GM12878 (cell line): ENCODE measurements at regions not wholly inside any gene's neighbourhood (a gene's known extent, or its start where the extent isn't known, plus 50 kb on each side); places are given as distances from the start of the nearest gene placed in this dataset.

Experiments used
- BCL11A ChIP-seq: IDR thresholded peaks from 2 replicates; pipeline ENCODE4 v1.6.1; 2011; ENCODE audit warnings: low read depth, low read length
- BHLHE40 ChIP-seq, 2 experiments: fragments of 450-650 bp in 1 of 2; IDR thresholded peaks; 2 replicates each; pipeline ENCODE4 v1.6.1; 2011 to 2017; ENCODE audit warnings: low read depth in 2 of 2, borderline replicate concordance in 1 of 2, improper control_type of control experiment in 1 of 2, low read length in 1 of 2, mild to moderate bottlenecking in 1 of 2
- CEBPB ChIP-seq, 2 experiments: fragments of 150-350 bp in 1 of 2; IDR thresholded peaks; 2 replicates each; pipeline ENCODE4 v1.6.1; 2012 to 2014; ENCODE audit warnings: low read depth in 2 of 2, low read length in 2 of 2, borderline replicate concordance in 1 of 2, inconsistent platforms in 1 of 2
- CHD2 ChIP-seq: IDR thresholded peaks from 2 replicates; pipeline ENCODE4 v1.6.1; 2011; ENCODE audit warnings: low read depth, low read length, improper control_type of control experiment, borderline replicate concordance
- CREM ChIP-seq: IDR thresholded peaks from 2 replicates; pipeline ENCODE4 v1.6.1; 2014; ENCODE audit warnings: antibody characterized with exemption, low read depth
- EZH2 ChIP-seq: IDR thresholded peaks from 2 replicates; pipeline ENCODE4 v1.6.1; 2012; ENCODE audit warnings: low read depth, mild to moderate bottlenecking, control low read depth, inconsistent platforms, low read length, borderline replicate concordance; ENCODE audit not compliant: control insufficient read depth
- GATAD2B ChIP-seq: fragments of 450-650 bp; conservative IDR thresholded peaks from 2 replicates; pipeline ENCODE4 v1.6.1; 2017; ENCODE audit warnings: low read depth, mild to moderate bottlenecking, moderate library complexity
- HCFC1 ChIP-seq: fragments of 150-350 bp; IDR thresholded peaks from 2 replicates; pipeline ENCODE4 v1.6.1; 2014; ENCODE audit warnings: low read length
- IRF4 ChIP-seq: IDR thresholded peaks from 2 replicates; pipeline ENCODE4 v1.6.1; 2011; ENCODE audit warnings: low read depth, low read length
- LARP7 ChIP-seq: fragments of 450-650 bp; IDR thresholded peaks from 2 replicates; pipeline ENCODE4 v1.6.1; 2017; ENCODE audit warnings: mild to moderate bottlenecking
- MTA3 ChIP-seq: IDR thresholded peaks from 2 replicates; pipeline ENCODE4 v1.6.1; 2012; ENCODE audit warnings: low read length, inconsistent platforms, borderline replicate concordance
- NR2C1 ChIP-seq: fragments of 450-650 bp; IDR thresholded peaks from 2 replicates; pipeline ENCODE4 v1.6.1; 2017; ENCODE audit warnings: antibody characterized with exemption, mild to moderate bottlenecking, moderate library complexity
- NR2F1 ChIP-seq: fragments of 450-650 bp; conservative IDR thresholded peaks from 2 replicates; pipeline ENCODE4 v1.6.1; 2017; ENCODE audit warnings: mild to moderate bottlenecking
- PAX8 ChIP-seq: fragments of 450-650 bp; IDR thresholded peaks from 2 replicates; pipeline ENCODE4 v1.6.1; 2017; ENCODE audit warnings: mild to moderate bottlenecking, moderate library complexity
- POLR2AphosphoS2 ChIP-seq: IDR thresholded peaks from 2 replicates; pipeline ENCODE4 v1.6.1; 2011; ENCODE audit warnings: low read depth, mild to moderate bottlenecking, low read length, improper control_type of control experiment, moderate library complexity
- POU2F2 ChIP-seq: IDR thresholded peaks from 3 replicates; pipeline ENCODE4 v1.6.1; 2011; ENCODE audit warnings: low read depth, mild to moderate bottlenecking, low read length, borderline replicate concordance
- RAD21 ChIP-seq: IDR thresholded peaks from 2 replicates; pipeline ENCODE4 v1.6.1; 2011; ENCODE audit warnings: mild to moderate bottlenecking, low read depth, low read length, moderate library complexity; ENCODE audit not compliant: insufficient read depth
- SMAD5 ChIP-seq: IDR thresholded peaks from 2 replicates; pipeline ENCODE4 v1.6.1; 2016; ENCODE audit warnings: antibody characterized with exemption, low read depth
- SMC3 ChIP-seq: IDR thresholded peaks from 2 replicates; pipeline ENCODE4 v1.6.1; 2011; ENCODE audit warnings: low read length, improper control_type of control experiment, borderline replicate concordance
- TCF7 ChIP-seq: IDR thresholded peaks from 2 replicates; pipeline ENCODE4 v1.6.1; 2014; ENCODE audit warnings: antibody characterized with exemption, borderline replicate concordance
- YY1 ChIP-seq: IDR thresholded peaks from 2 replicates; pipeline ENCODE4 v1.6.1; 2011; ENCODE audit warnings: low read depth, mild to moderate bottlenecking, low read length
- ZNF207 ChIP-seq: fragments of 450-650 bp; IDR thresholded peaks from 2 replicates; pipeline ENCODE4 v1.6.1; 2014; ENCODE audit warnings: antibody characterized with exemption, mild to moderate bottlenecking, borderline replicate concordance
- ZNF384 ChIP-seq: IDR thresholded peaks from 2 replicates; pipeline ENCODE4 v1.6.1; 2012; ENCODE audit warnings: low read depth, mild to moderate bottlenecking, low read length, improper control_type of control experiment, borderline replicate concordance
- TF ChIP-seq, protein P1 (sequence below): IDR thresholded peaks from 2 replicates; pipeline ENCODE4 v1.6.1; 2012; ENCODE audit warnings: improper control_type of control experiment, low read depth, low read length; ENCODE audit not compliant: insufficient replicate concordance
- TF ChIP-seq, protein P2 (sequence below): fragments of 150-350 bp; IDR thresholded peaks from 2 replicates; pipeline ENCODE4 v1.6.1; 2014; ENCODE audit warnings: mild to moderate bottlenecking, low read depth, low read length

DNA sequence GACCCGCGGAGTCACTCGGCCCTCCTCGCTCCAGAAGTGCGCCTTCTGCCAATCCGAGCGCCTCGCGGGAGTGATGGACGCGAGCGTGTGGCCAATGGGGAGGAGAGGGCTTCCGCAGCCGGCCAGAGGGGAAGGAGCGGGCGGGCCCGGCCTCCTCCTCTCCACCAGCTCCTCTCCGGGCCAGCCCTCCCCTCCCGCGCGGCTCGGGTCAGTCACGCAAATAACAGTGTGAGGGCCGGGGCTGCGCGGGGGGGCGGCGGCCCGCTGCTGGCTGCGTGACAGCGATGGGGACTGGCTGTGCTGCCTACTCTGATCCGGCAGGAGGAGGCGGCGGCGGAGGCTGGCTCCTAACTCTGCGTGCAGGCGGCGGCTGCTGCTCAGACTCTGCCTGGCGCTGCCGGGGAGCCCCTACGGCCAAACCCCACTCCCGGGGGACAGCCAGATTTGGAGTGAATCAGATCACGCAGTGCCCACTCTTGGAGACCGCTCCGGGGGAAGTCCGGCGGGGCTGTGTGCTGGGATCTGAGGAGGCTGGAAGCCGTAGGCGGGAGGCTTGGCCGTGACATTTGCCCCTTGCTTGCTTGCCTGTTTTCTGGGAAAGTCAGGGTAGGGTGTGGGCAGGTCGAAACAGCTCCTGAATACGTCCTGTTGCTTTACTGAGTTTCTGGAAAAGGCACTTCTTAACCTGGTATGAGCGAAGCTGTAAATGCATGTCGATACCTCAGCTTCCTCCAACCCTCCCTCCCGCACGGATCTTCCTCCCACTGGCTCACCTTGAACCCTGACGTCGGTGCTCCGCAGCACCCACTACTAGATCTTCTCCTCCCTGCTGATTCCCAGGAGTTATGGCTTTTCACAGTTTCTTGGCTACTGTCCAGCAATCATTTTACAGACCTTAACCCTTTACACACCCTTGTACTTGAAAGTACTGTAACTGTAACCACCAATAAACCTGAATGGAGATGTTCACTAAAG is 97.9 kb upstream of the SERTAD2 start (continued):
- no peak for TF ChIP-seq TCF7
- no peak for TF ChIP-seq NR2C1
- no peak for TF ChIP-seq PAX8
- TF ChIP-seq, protein P1, sequence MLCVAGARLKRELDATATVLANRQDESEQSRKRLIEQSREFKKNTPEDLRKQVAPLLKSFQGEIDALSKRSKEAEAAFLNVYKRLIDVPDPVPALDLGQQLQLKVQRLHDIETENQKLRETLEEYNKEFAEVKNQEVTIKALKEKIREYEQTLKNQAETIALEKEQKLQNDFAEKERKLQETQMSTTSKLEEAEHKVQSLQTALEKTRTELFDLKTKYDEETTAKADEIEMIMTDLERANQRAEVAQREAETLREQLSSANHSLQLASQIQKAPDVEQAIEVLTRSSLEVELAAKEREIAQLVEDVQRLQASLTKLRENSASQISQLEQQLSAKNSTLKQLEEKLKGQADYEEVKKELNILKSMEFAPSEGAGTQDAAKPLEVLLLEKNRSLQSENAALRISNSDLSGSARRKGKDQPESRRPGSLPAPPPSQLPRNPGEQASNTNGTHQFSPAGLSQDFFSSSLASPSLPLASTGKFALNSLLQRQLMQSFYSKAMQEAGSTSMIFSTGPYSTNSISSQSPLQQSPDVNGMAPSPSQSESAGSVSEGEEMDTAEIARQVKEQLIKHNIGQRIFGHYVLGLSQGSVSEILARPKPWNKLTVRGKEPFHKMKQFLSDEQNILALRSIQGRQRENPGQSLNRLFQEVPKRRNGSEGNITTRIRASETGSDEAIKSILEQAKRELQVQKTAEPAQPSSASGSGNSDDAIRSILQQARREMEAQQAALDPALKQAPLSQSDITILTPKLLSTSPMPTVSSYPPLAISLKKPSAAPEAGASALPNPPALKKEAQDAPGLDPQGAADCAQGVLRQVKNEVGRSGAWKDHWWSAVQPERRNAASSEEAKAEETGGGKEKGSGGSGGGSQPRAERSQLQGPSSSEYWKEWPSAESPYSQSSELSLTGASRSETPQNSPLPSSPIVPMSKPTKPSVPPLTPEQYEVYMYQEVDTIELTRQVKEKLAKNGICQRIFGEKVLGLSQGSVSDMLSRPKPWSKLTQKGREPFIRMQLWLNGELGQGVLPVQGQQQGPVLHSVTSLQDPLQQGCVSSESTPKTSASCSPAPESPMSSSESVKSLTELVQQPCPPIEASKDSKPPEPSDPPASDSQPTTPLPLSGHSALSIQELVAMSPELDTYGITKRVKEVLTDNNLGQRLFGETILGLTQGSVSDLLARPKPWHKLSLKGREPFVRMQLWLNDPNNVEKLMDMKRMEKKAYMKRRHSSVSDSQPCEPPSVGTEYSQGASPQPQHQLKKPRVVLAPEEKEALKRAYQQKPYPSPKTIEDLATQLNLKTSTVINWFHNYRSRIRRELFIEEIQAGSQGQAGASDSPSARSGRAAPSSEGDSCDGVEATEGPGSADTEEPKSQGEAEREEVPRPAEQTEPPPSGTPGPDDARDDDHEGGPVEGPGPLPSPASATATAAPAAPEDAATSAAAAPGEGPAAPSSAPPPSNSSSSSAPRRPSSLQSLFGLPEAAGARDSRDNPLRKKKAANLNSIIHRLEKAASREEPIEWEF, result no peak
- TF ChIP-seq EZH2, result no peak
- TF ChIP-seq MTA3, result no peak
- peak; percentile 83 for TF ChIP-seq NR2F1
- TF ChIP-seq ZNF207, result peak; percentile 74; the same call in 1 of the 2 replicates
- TF ChIP-seq BHLHE40 (IDR thresholded peaks at IDR 0.05; ENCODE audit: borderline replicate concordance in 1 of 2, low read depth in 2 of 2, low read length in 1 of 2), result peak; percentile 68 to 87; a peak in 3 of 4 replicates
- no peak for TF ChIP-seq HCFC1
- peak; percentile 92; the same call in 1 of the 2 replicates for TF ChIP-seq LARP7
- peak; percentile 58 for TF ChIP-seq CREM
- no peak for TF ChIP-seq POU2F2
- TF ChIP-seq, protein P2, sequence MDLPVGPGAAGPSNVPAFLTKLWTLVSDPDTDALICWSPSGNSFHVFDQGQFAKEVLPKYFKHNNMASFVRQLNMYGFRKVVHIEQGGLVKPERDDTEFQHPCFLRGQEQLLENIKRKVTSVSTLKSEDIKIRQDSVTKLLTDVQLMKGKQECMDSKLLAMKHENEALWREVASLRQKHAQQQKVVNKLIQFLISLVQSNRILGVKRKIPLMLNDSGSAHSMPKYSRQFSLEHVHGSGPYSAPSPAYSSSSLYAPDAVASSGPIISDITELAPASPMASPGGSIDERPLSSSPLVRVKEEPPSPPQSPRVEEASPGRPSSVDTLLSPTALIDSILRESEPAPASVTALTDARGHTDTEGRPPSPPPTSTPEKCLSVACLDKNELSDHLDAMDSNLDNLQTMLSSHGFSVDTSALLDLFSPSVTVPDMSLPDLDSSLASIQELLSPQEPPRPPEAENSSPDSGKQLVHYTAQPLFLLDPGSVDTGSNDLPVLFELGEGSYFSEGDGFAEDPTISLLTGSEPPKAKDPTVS, result no peak
- TF ChIP-seq RAD21, result 0 out of 2 replicates have a peak, but pooled peaks have one; percentile 14
- peak; percentile 48; the same call in 1 of the 2 replicates for TF ChIP-seq YY1
- TF ChIP-seq POLR2AphosphoS2, result 0 out of 2 replicates have a peak, but pooled peaks have one; percentile 48
- TF ChIP-seq CEBPB (IDR thresholded peaks at IDR 0.05; ENCODE audit: borderline replicate concordance in 1 of 2, low read depth in 2 of 2, low read length in 2 of 2), result no peak
- TF ChIP-seq CHD2, result peak; percentile 93
- TF ChIP-seq BCL11A, result peak; percentile 41
- TF ChIP-seq SMAD5, result peak; percentile 48; the same call in 1 of the 2 replicates
- no peak for TF ChIP-seq IRF4
- TF ChIP-seq GATAD2B, result peak; percentile 95
- no peak for TF ChIP-seq ZNF384
- TF ChIP-seq SMC3, result peak; percentile 37; the same call in 1 of the 2 replicates
